HepG2 (cell line): ENCODE measurements at regions not wholly inside any gene's neighbourhood (a gene's known extent, or its start where the extent isn't known, plus 50 kb on each side); places are given as distances from the start of the nearest gene placed in this dataset.

Experiments
- ATAC-seq: fragments of 200-7000 bp; cut with Tn5 transposase; 3 replicates; pipeline ENCODE4 v1.9.1; 2020; ENCODE audit warnings: mild to moderate bottlenecking, moderate library complexity
- BruUV-seq: library from RNA; stranded (reverse); fragments of 400-500 nt; replicated peaks from 2 replicates; lab custom pipeline; 2021; lab: Mats Ljungman, UMichigan
- CTCF ChIA-PET: fragments of 300-600 bp; formaldehyde crosslinking; extraction: SDS; loops from one replicate; lab custom pipeline; 2021; ENCODE audit warnings: low total read pairs, inconsistent platforms, low intra/inter-chr PET ratio; lab: Yijun Ruan, JAX
- POLR2A ChIA-PET: fragments of 350-600 bp; sonication (Branson Sonifier 250); formaldehyde crosslinking; loops from one replicate; lab custom pipeline; 2020; ENCODE audit warnings: antibody characterized with exemption, inconsistent platforms; lab: Yijun Ruan, JAX
- DNase-seq: peaks from one replicate; pipeline ENCODE4 v3.0.0-alpha.2; 2015; ENCODE audit warnings: low spot score
- FAIRE-seq: peaks from 3 replicates; lab custom pipeline; 2011; peaks lifted over from hg19 to GRCh38; lab: Jason Lieb, UNC
- H2AFZ ChIP-seq: one replicate; pipeline ENCODE4 v1.6.1; 2011; ENCODE audit warnings: low read length, inconsistent platforms
- H3K27ac ChIP-seq: fragments of 300-600 bp; 3 replicates; pipeline ENCODE4 v1.8.0; 2011; ENCODE audit warnings: mixed run types, mild to moderate bottlenecking, mixed read lengths, low read length, inconsistent platforms; ENCODE audit not compliant: insufficient read depth; ENCODE audit errors: extremely low read length
- H3K27me3 ChIP-seq, 2 experiments: fragments of 200-600 bp in 1 of 2; 2 replicates in 1 of 2; 3 replicates in 1 of 2; pipeline versions ENCODE4 v1.6.0 to v1.8.0; 2011; ENCODE audit warnings: low read length in 2 of 2, mild to moderate bottlenecking in 2 of 2, moderate library complexity in 2 of 2, inconsistent platforms in 1 of 2; ENCODE audit not compliant: insufficient read depth in 2 of 2, control insufficient read depth in 1 of 2
- H3K36me3 ChIP-seq, 2 experiments: fragments of 200-600 bp in 1 of 2; replicated peaks in 1 of 2; 2 replicates in 1 of 2; 3 replicates in 1 of 2; pipeline versions ENCODE4 v1.5.1 to v1.8.0; 2011; ENCODE audit warnings: low read length in 2 of 2, inconsistent platforms in 1 of 2; ENCODE audit not compliant: insufficient read depth in 2 of 2, control insufficient read depth in 1 of 2
- H3K4me1 ChIP-seq: 2 replicates; pipeline ENCODE4 v1.5.1; 2012; ENCODE audit warnings: low read length, inconsistent platforms; ENCODE audit not compliant: insufficient read depth
- H3K4me2 ChIP-seq: 2 replicates; pipeline ENCODE4 v1.6.0; 2011; ENCODE audit warnings: low read depth, low read length, inconsistent platforms
- H3K4me3 ChIP-seq, 3 experiments: fragments of 200-600 bp in 1 of 3; sonication (generic), shearing (Covaris generic) in 1 of 3; replicated peaks in 1 of 3; 2 replicates each; pipeline ENCODE4 v1.5.1; 2011 to 2016; ENCODE audit warnings: low read length in 3 of 3, inconsistent platforms in 2 of 3, low read depth in 2 of 3, mild to moderate bottlenecking in 2 of 3, control low read depth in 1 of 3, mixed read lengths in 1 of 3; ENCODE audit not compliant: insufficient read depth in 1 of 3
- H3K79me2 ChIP-seq: one replicate; pipeline ENCODE4 v1.6.1; 2011; ENCODE audit warnings: low read length, inconsistent platforms; ENCODE audit not compliant: insufficient read depth
- H3K9ac ChIP-seq: 2 replicates; pipeline ENCODE4 v1.6.0; 2011; ENCODE audit warnings: mild to moderate bottlenecking, low read depth, low read length, inconsistent platforms; ENCODE audit not compliant: insufficient read depth
- H3K9me3 ChIP-seq: 2 replicates; pipeline ENCODE4 v1.5.1; 2012; ENCODE audit warnings: mild to moderate bottlenecking, low read length
- H4K20me1 ChIP-seq: 2 replicates; pipeline ENCODE4 v1.6.0; 2011; ENCODE audit warnings: inconsistent platforms, mild to moderate bottlenecking, low read length, moderate library complexity; ENCODE audit not compliant: insufficient read depth
- CAMTA2 ChIP-seq: sonication (generic); formaldehyde crosslinking; IDR thresholded peaks from 2 replicates; pipeline ENCODE4 v1.4.0; 2020; ENCODE audit warnings: mild to moderate bottlenecking, missing genetic modification reagents, borderline replicate concordance
- CEBPG ChIP-seq: IDR thresholded peaks from 2 replicates; pipeline ENCODE4 v1.6.1; 2016
- NR2F2 ChIP-seq: IDR thresholded peaks from 2 replicates; pipeline ENCODE4 v1.6.1; 2012; ENCODE audit warnings: low read depth, inconsistent platforms, borderline replicate concordance
- PRDM15 ChIP-seq: sonication (generic); formaldehyde crosslinking; IDR thresholded peaks from 2 replicates; pipeline ENCODE4 v1.4.0; 2020; ENCODE audit warnings: missing genetic modification reagents
- PRPF4 ChIP-seq: fragments of 200-400 bp; formaldehyde crosslinking; IDR thresholded peaks from 2 replicates; pipeline ENCODE4 v1.6.1; 2016; ENCODE audit warnings: low read length, low read depth; ENCODE audit not compliant: poor library complexity, severe bottlenecking
- ZNF317 ChIP-seq: sonication (generic); formaldehyde crosslinking; IDR thresholded peaks from 2 replicates; pipeline ENCODE4 v1.5.0; 2020; ENCODE audit warnings: mild to moderate bottlenecking, missing genetic modification reagents
- ZNF496 ChIP-seq: sonication (generic); formaldehyde crosslinking; IDR thresholded peaks from 2 replicates; pipeline ENCODE4 v1.8.1; 2023; ENCODE audit warnings: mild to moderate bottlenecking, moderate library complexity, missing genetic modification reagents; ENCODE audit not compliant: insufficient replicate concordance
- ZNF614 ChIP-seq: IDR thresholded peaks from 2 replicates; pipeline ENCODE4 v1.6.1; 2018; ENCODE audit warnings: missing biosample characterization, missing genetic modification reagents, inconsistent platforms, borderline replicate concordance
- ZNF777 ChIP-seq: sonication (generic); formaldehyde crosslinking; IDR thresholded peaks from 2 replicates; pipeline ENCODE4 v1.4.0; 2020; ENCODE audit warnings: missing genetic modification reagents
- WGBS: methylation state at CpG from one replicate; pipeline ENCODE4 v1.1.6; 2017; ENCODE audit warnings: low lambda C conversion rate; 5-methylcytosine and 5-hydroxymethylcytosine counted together
- in situ Hi-C: cut with HindIII; loops from 2 replicates; pipeline ENCODE4 v1.10.0; 2017; ENCODE audit warnings: low pct_unique_long_range_greater_than_20kb; ENCODE audit not compliant: extremely low pct_ligation_motif_present
- intact Hi-C: fragments of 100-400 bp; cut with micrococcal nuclease; formaldehyde crosslinking; loops from one replicate; pipeline ENCODE4 v1.10.0; 2022; ENCODE audit not compliant: unreplicated experiment

DNA sequence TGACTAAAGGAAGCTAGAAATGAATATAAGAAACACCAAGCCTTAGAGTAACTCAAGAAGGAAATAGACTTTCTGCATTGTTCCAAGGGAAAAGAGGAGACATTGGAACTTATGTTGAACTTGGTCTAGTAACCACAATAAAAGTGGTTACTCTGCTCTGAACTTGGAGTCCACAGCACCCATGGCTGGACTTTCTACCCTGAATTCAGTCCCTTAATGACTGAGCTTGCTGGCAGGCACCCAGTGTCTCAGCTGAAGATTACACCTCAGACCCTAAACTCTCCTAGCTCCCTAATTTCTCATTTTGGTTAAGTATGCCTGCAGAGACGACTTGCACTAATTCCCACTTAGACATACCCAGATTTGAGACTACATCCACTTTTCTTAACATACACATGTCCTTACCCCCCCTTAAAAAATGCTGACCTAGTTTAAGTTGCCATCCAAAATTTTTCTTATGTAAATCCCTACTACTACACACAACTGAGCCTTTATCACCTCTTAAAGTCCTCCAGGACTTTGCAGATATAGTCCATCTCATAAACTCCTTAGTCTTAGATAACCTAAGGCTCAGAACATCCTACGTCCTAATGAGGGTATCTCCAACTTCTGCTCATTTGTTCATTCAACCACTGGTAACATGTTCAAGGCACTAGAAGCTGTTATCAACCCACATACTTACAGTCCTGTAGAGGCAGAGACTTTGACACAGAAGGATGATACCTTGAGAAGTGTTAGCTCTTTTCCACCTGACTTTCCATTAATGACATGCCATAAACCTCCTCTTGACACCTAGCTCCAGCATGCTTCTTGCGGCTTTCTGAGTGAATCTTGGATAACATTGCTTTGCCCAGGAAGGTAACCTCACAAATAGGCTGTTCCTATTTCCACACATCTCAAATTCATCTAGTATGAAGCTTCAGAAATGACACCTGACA is 129.8 kb downstream of the ALDH8A1 start (continued):
- TF ChIP-seq CEBPG (CRISPR knock-in tag), result no peak
- no peak for TF ChIP-seq ZNF614 (CRISPR knock-in tag)
- no peak for TF ChIP-seq PRDM15 (CRISPR knock-in tag)

DNA sequence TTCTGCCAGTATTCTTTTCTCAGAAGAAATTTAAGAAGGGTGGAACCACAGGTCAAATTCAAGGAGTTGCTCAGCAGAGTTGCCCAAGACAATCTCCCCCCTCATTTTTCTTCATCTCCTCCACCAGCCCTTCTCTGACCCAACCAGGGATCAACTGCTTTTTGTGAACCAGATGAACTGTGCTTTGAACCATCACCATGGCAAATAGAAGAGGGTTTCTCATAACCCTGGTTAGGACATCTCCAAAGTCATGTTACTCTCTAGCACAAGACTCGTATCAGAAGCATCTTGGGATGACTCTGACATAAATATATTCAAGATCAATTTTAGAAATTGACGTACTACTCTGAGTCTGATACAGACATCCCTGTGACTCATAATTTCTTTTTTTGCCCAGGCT is 130.7 kb downstream of the ALDH8A1 start:
- Histone ChIP-seq H3K9ac (no peak overlapping the region), H3K27me3 (peaks cover 2 to 10% of the 10 kb centered on the region in 2 experiments; a peak in 2 of 5 replicates), H3K9me3 (no peaks in the 10 kb centered on the region), H2AFZ (no peak overlapping the region), H3K36me3 (no peaks in the 10 kb centered on the region), H3K4me2 (no peak overlapping the region), H3K4me1 (no peaks in the 10 kb centered on the region), H3K27ac (no peak overlapping the region), H4K20me1 (no peaks in the 10 kb centered on the region), H3K4me3 (no peak overlapping the region), H3K79me2 (no peaks in the 10 kb centered on the region)
- ChIA-PET CTCF (no interaction called here), POLR2A (no interaction called here)
- intact Hi-C loops, result no loop called here
- TF ChIP-seq CAMTA2 (CRISPR knock-in tag) (no peak), ZNF317 (CRISPR knock-in tag) (no peak), ZNF496 (CRISPR knock-in tag) (no peak), NR2F2 (no peak), ZNF777 (CRISPR knock-in tag) (no peak), PRPF4 (no peak)
- 43% methylated on average over 2 of the region's 2 CpGs for WGBS
- in situ Hi-C loops, result no loop called here
- FAIRE-seq (no peak), ATAC-seq (no peak), DNase-seq (no peak)
- no TSS peak for BruUV-seq
